ENCODE measurements at regions not wholly inside any gene's neighbourhood (a gene's known extent, or its start where the extent isn't known, plus 50 kb on each side); places are given as distances from the start of the nearest gene placed in this dataset.

DNA sequence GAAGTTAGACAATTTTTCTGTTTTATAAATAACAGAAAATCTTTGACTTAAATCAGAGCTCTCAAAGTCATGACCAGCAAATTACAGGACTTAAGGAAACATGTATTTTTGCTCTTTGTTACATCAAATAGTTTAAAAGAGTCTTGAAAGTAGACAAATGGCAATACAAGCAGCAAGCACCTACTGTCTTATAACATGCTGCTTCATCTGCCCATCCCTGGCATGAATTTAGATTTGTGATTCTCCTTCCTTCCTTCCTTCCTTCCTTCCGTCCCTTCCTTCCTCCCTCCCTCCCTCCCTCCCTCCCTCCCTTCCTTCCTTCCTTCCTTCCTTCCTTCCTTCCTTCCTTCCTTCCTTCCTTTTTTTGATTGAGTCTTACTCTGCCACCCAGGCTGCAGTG is 715.6 kb upstream of the FLRT2 start:
- no peak for DNase-seq (ENCODE audit: low read depth)
- TF ChIP-seq, protein P1, sequence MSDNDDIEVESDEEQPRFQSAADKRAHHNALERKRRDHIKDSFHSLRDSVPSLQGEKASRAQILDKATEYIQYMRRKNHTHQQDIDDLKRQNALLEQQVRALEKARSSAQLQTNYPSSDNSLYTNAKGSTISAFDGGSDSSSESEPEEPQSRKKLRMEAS (IDR thresholded peaks at IDR 0.05; ENCODE audit: low read depth, low read length) = no peak
- TF ChIP-seq MYC (IDR thresholded peaks at IDR 0.05; ENCODE audit: low read depth, low read length) = no peak
- TF ChIP-seq, protein P2, sequence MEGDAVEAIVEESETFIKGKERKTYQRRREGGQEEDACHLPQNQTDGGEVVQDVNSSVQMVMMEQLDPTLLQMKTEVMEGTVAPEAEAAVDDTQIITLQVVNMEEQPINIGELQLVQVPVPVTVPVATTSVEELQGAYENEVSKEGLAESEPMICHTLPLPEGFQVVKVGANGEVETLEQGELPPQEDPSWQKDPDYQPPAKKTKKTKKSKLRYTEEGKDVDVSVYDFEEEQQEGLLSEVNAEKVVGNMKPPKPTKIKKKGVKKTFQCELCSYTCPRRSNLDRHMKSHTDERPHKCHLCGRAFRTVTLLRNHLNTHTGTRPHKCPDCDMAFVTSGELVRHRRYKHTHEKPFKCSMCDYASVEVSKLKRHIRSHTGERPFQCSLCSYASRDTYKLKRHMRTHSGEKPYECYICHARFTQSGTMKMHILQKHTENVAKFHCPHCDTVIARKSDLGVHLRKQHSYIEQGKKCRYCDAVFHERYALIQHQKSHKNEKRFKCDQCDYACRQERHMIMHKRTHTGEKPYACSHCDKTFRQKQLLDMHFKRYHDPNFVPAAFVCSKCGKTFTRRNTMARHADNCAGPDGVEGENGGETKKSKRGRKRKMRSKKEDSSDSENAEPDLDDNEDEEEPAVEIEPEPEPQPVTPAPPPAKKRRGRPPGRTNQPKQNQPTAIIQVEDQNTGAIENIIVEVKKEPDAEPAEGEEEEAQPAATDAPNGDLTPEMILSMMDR (IDR thresholded peaks at IDR 0.05; ENCODE audit: low read depth, low read length) = no peak
- no peak overlapping the region for H3K4me3 ChIP-seq (ENCODE audit: low read depth, low read length)

DNA sequence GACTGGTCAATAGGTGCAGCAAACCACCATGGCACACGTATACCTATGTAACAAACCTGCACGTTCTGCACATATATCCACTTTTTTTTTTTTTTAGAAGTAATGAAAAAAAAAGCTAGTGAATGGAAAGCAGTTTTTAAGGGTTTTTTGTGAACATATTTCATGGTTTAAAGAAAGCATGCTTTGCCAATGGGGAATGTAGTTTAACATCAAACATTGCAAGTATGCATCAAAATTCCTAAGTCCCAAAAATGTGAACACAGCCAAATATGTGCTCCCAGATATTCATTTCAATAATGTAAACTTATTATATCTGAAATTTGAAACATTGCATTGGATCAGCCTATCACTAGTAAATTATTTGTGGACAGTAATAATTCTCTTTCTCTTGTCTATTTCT is 710.4 kb upstream of the FLRT2 start:
- H3K4me3 ChIP-seq (ENCODE audit: low read depth, low read length) = no peak overlapping the region
- TF ChIP-seq, protein P2 (IDR thresholded peaks at IDR 0.05; ENCODE audit: low read depth, low read length) = no peak
- TF ChIP-seq, protein P1 (IDR thresholded peaks at IDR 0.05; ENCODE audit: low read depth, low read length) = no peak
- no peak for TF ChIP-seq POLR2A (IDR thresholded peaks at IDR 0.05; ENCODE audit: extremely low read depth, insufficient read length)
- no peak for DNase-seq (ENCODE audit: low read depth)

DNA sequence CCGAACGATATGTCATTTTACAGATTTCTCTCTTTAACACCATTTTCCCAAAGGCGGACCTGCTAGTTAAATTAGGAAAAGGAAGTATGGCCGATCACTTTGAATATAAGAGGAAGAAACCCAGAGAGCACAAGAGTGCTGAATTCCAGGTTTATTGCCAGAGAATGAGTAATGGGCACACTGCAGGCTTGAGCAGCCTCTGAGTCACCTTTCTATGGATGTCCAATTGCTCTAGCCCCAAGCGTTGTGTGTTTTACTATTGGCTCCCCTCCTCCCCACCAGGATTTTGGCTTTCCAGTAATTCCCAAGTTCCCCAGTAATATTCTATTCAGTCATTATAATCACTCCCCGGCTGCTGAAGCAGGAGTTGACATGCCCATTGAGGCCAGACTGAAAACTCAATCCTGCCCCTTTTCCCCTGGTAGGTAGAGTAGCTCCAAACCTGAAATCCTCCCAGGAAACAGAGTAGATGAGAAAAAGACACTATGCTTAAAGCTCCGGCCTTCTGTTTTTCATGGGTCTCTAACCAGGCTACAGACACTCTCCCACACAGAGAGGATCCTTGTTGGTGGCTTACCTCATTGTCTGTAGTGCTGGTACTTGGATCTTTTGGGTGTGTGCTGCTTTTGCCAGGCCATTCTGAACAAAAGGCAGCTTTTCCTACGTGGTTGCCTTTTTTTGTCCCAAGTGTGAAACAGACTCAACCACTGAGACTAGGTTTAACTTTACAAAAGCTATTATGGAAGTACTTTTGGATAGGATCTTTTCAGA is 704.3 kb upstream of the FLRT2 start:
- DNase-seq (ENCODE audit: low read depth) = no peak
- TF ChIP-seq, protein P1 (IDR thresholded peaks at IDR 0.05; ENCODE audit: low read depth, low read length) = no peak
- TF ChIP-seq, protein P2 (IDR thresholded peaks at IDR 0.05; ENCODE audit: low read depth, low read length) = no peak
- no peak for TF ChIP-seq MYC (IDR thresholded peaks at IDR 0.05; ENCODE audit: low read depth, low read length)
- no peak for TF ChIP-seq POLR2A (IDR thresholded peaks at IDR 0.05; ENCODE audit: extremely low read depth, insufficient read length)
- no peak overlapping the region for H3K4me3 ChIP-seq (ENCODE audit: low read depth, low read length)

DNA sequence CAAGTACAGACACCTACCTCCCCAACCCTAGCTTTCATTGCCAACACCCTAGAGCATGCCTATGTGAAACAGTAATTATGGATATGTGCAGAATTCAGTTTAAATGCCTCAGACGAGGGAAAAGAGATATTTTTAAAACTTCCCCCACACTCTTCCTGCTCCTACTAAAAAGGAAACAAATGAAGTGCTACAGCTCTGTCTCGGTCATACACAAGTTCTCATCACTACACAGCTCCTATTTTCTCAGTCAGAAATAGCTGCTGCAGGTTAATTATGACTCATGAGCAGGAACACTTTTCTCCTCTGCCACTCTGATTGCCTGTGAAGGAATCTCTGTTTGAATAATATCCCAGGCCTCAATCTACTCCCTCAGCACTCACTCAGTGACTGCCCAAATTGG is 703.6 kb upstream of the FLRT2 start:
- no peak overlapping the region for H3K4me3 ChIP-seq (ENCODE audit: low read depth, low read length)
- TF ChIP-seq MYC (IDR thresholded peaks at IDR 0.05; ENCODE audit: low read depth, low read length) (no peak), POLR2A (IDR thresholded peaks at IDR 0.05; ENCODE audit: extremely low read depth, insufficient read length) (no peak)
- TF ChIP-seq, protein P2 (IDR thresholded peaks at IDR 0.05; ENCODE audit: low read depth, low read length) = no peak
- TF ChIP-seq, protein P1 (IDR thresholded peaks at IDR 0.05; ENCODE audit: low read depth, low read length) = no peak
- no peak for DNase-seq (ENCODE audit: low read depth)

DNA sequence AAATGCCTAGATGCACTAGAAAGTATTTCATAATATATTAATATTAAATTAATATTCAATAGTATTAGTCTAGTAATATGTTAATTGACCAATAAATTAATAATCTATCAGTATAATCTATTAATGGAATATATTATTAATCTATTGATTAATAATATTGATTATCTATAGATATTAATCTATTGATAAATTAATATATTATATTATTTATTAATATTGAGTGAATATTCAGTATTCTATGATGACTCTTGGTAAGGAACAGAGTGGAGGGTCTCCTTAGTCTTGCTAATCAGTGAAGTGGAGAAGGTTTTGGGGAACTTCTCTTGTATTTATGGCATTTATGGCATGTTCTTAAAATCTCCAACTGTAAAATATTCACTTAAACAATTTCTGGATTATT is 679.3 kb upstream of the FLRT2 start:
- TF ChIP-seq, protein P1 (IDR thresholded peaks at IDR 0.05; ENCODE audit: low read depth, low read length) = no peak
- TF ChIP-seq MYC (IDR thresholded peaks at IDR 0.05; ENCODE audit: low read depth, low read length) (no peak), POLR2A (IDR thresholded peaks at IDR 0.05; ENCODE audit: extremely low read depth, insufficient read length) (no peak)
- TF ChIP-seq, protein P2 (IDR thresholded peaks at IDR 0.05; ENCODE audit: low read depth, low read length) = no peak
- no peak for DNase-seq (ENCODE audit: low read depth)
- no peak overlapping the region for H3K4me3 ChIP-seq (ENCODE audit: low read depth, low read length)

Measured in NB4 (cell line).